SH-SY5Y (cell line): ENCODE measurements at regions not wholly inside any gene's neighbourhood (a gene's known extent, or its start where the extent isn't known, plus 50 kb on each side); places are given as distances from the start of the nearest gene placed in this dataset.

Experiments
- GATA2 ChIP-seq: IDR thresholded peaks from 2 replicates; pipeline ENCODE4 v1.6.1; 2011; ENCODE audit warnings: mild to moderate bottlenecking, low read depth, low read length
- GATA3 ChIP-seq: IDR thresholded peaks from 2 replicates; pipeline ENCODE4 v1.6.1; 2011; ENCODE audit warnings: low read depth, mild to moderate bottlenecking, low read length, moderate library complexity

- TF ChIP-seq GATA2 (no peak), GATA3 (no peak)
Observed at GRCh38 chr18:41858761-41859555, 96.1 kb upstream of the PIK3C3 start.

- TF ChIP-seq GATA2 (no peak), GATA3 (no peak)
Observed at GRCh38 chr18:41853280-41853679, 101.8 kb upstream of the PIK3C3 start.

- no peak for TF ChIP-seq GATA2
- TF ChIP-seq GATA3 = no peak
Observed at GRCh38 chr18:41850781-41851180, 104.3 kb upstream of the PIK3C3 start.

- TF ChIP-seq GATA3 (no peak), GATA2 (no peak)
Observed at GRCh38 chr18:41849632-41850031, 105.4 kb upstream of the PIK3C3 start.

- no peak for TF ChIP-seq GATA2
- TF ChIP-seq GATA3 = no peak
Observed at GRCh38 chr18:41845563-41845962, 109.5 kb upstream of the PIK3C3 start.

- TF ChIP-seq GATA3 = no peak
- no peak for TF ChIP-seq GATA2
Observed at GRCh38 chr18:41842886-41843285, 112.1 kb upstream of the PIK3C3 start.

GRCh38 chr18:41829647-41830516, 125.2 kb upstream of the PIK3C3 start:
- TF ChIP-seq GATA2 (no peak), GATA3 (no peak)

- TF ChIP-seq GATA2 = no peak
- no peak for TF ChIP-seq GATA3
Observed at GRCh38 chr18:41828137-41828536, 126.9 kb upstream of the PIK3C3 start.

GRCh38 chr18:41820784-41821183, 134.2 kb upstream of the PIK3C3 start:
- TF ChIP-seq GATA3 (no peak), GATA2 (no peak)

GRCh38 chr18:41818381-41819355, 136.4 kb upstream of the PIK3C3 start:
- TF ChIP-seq GATA3 (no peak), GATA2 (no peak)

GRCh38 chr18:41814651-41815050, 140.4 kb upstream of the PIK3C3 start:
- TF ChIP-seq GATA2 (no peak), GATA3 (no peak)

GRCh38 chr18:41809652-41810051, 145.4 kb upstream of the PIK3C3 start:
- TF ChIP-seq GATA3 (no peak), GATA2 (no peak)

- TF ChIP-seq GATA2 (no peak), GATA3 (no peak)
Observed at GRCh38 chr18:41805341-41805740, 149.7 kb upstream of the PIK3C3 start.

- TF ChIP-seq GATA3 = no peak
- no peak for TF ChIP-seq GATA2
Observed at GRCh38 chr18:41798879-41799278, 156.2 kb upstream of the PIK3C3 start.

- TF ChIP-seq GATA2 (no peak), GATA3 (no peak)
Observed at GRCh38 chr18:41790687-41791086, 164.3 kb upstream of the PIK3C3 start.
